ENCODE measurements at regions not wholly inside any gene's neighbourhood (a gene's known extent, or its start where the extent isn't known, plus 50 kb on each side); places are given as distances from the start of the nearest gene placed in this dataset.

GRCh38 chr15:27670486-27671209 is 428.5 kb downstream of the OCA2 start:
- DNase-seq, result no peak

GRCh38 chr15:27669641-27670040 is 429.5 kb downstream of the OCA2 start:
- no peak for DNase-seq

- no peak for DNase-seq
These were observed 430.5 kb downstream of the OCA2 start for GRCh38 chr15:27668471-27669220.

GRCh38 chr15:27665002-27665401 is 434.1 kb downstream of the OCA2 start:
- DNase-seq, result no peak

GRCh38 chr15:27662892-27663291 is 436.2 kb downstream of the OCA2 start:
- DNase-seq, result no peak

GRCh38 chr15:27660676-27661075 is 438.4 kb downstream of the OCA2 start:
- no peak for DNase-seq

- DNase-seq, result no peak
These were observed 442.7 kb downstream of the OCA2 start for GRCh38 chr15:27656296-27656987.

GRCh38 chr15:27655056-27655455 is 444.1 kb downstream of the OCA2 start:
- DNase-seq, result no peak

GRCh38 chr15:27650244-27650643 is 448.9 kb downstream of the OCA2 start:
- DNase-seq, result no peak

- DNase-seq, result no peak
These were observed 450.8 kb downstream of the OCA2 start for GRCh38 chr15:27648359-27648758.

- no peak for DNase-seq
These were observed 452.6 kb downstream of the OCA2 start for GRCh38 chr15:27646531-27646930.

- no peak for DNase-seq
These were observed 453.4 kb downstream of the OCA2 start for GRCh38 chr15:27645672-27646071.

GRCh38 chr15:27642981-27643380 is 456.1 kb downstream of the OCA2 start:
- no peak for DNase-seq

GRCh38 chr15:27639595-27639994 is 459.5 kb downstream of the OCA2 start:
- no peak for DNase-seq

- no peak for DNase-seq
These were observed 460.2 kb downstream of the OCA2 start for GRCh38 chr15:27638958-27639357.

GRCh38 chr15:27635916-27636315 is 463.2 kb downstream of the OCA2 start:
- DNase-seq, result no peak

GRCh38 chr15:27628486-27628885 is 470.6 kb downstream of the OCA2 start:
- no peak for DNase-seq

- no peak for DNase-seq
These were observed 471.5 kb downstream of the OCA2 start for GRCh38 chr15:27627623-27628022.

GRCh38 chr15:27623560-27624305 is 475.4 kb downstream of the OCA2 start:
- DNase-seq, result no peak

GRCh38 chr15:27623149-27623548 is 476.0 kb downstream of the OCA2 start:
- DNase-seq, result no peak

- no peak for DNase-seq
These were observed 476.7 kb downstream of the OCA2 start for GRCh38 chr15:27622371-27622770.

GRCh38 chr15:27619204-27619603 is 479.9 kb downstream of the OCA2 start:
- no peak for DNase-seq

GRCh38 chr15:27617013-27617412 is 482.1 kb downstream of the OCA2 start:
- no peak for DNase-seq

All from stimulated activated CD4-positive, alpha-beta T cell treated with anti-CD3 and anti-CD28 coated beads, Interleukin-4, amount 100 ng/mL, for 1 hour (primary cell).